B cell (primary cell): ENCODE measurements at regions not wholly inside any gene's neighbourhood (a gene's known extent, or its start where the extent isn't known, plus 50 kb on each side); places are given as distances from the start of the nearest gene placed in this dataset.

Experiments used
- ATAC-seq: fragments of 200-7000 bp; cut with Tn5 transposase; one replicate; pipeline ENCODE4 v1.10.0; 2021; ENCODE audit warnings: low read depth, mild to moderate bottlenecking, moderate number of reproducible peaks, moderate library complexity
- CTCF ChIA-PET: fragments of 350-600 bp; sonication (Branson Sonifier 250); formaldehyde crosslinking; loops from one replicate; lab custom pipeline; 2021; ENCODE audit warnings: antibody characterized with exemption, inconsistent platforms; lab: Charles Lee
- POLR2A ChIA-PET: fragments of 350-600 bp; sonication (Branson Sonifier 250); formaldehyde crosslinking; loops from one replicate; lab custom pipeline; 2021; ENCODE audit warnings: antibody characterized with exemption; lab: Charles Lee
- DNase-seq: peaks from one replicate; pipeline ENCODE4 v3.0.0; 2013
- H2AFZ ChIP-seq: 2 replicates; pipeline ENCODE4 v1.6.1; 2012; ENCODE audit warnings: mild to moderate bottlenecking, low read depth, low read length; ENCODE audit not compliant: insufficient read depth, poor library complexity, severe bottlenecking
- H3K27ac ChIP-seq, 2 donors: 1 replicate in 1 of 2; 2 replicates in 1 of 2; pipeline ENCODE4 v1.5.1; 2012 to 2013; ENCODE audit warnings: low read length in 2 of 2, mild to moderate bottlenecking in 2 of 2, moderate library complexity in 1 of 2
- H3K27me3 ChIP-seq, 4 experiments: fragments of 200-600 bp in 1 of 4; sonication (generic) in 1 of 4; replicated peaks in 1 of 4; 1 replicate in 2 of 4; 2 replicates in 2 of 4; pipeline versions ENCODE4 v1.6.1 to v1.7.0; 2013 to 2016; ENCODE audit warnings: low read length in 3 of 4, mild to moderate bottlenecking in 2 of 4, mixed read lengths in 1 of 4, moderate library complexity in 1 of 4; ENCODE audit not compliant: insufficient read depth in 4 of 4, control insufficient read depth in 3 of 4; ENCODE audit errors: control extremely low read depth in 1 of 4
- H3K36me3 ChIP-seq, 2 experiments: replicated peaks in 1 of 2; 1 replicate in 1 of 2; 2 replicates in 1 of 2; pipeline versions ENCODE4 v1.6.1 to v1.7.1; 2013; ENCODE audit warnings: low read length in 1 of 2; ENCODE audit not compliant: insufficient read depth in 2 of 2, control insufficient read depth in 1 of 2; ENCODE audit errors: control extremely low read depth in 1 of 2, extremely low read depth in 1 of 2
- H3K4me1 ChIP-seq, 2 donors: fragments of 200-600 bp in 1 of 2; sonication (generic) in 1 of 2; 1 replicate in 1 of 2; 2 replicates in 1 of 2; pipeline versions ENCODE4 v1.5.1 to v1.6.1; 2013 to 2017; ENCODE audit warnings: low read length in 2 of 2; ENCODE audit not compliant: control insufficient read depth in 2 of 2, insufficient read depth in 2 of 2
- H3K4me2 ChIP-seq: replicated peaks from 2 replicates; pipeline ENCODE3; 2012; ENCODE audit warnings: mild to moderate bottlenecking, low read depth, low read length; ENCODE audit not compliant: poor library complexity, severe bottlenecking
- H3K4me3 ChIP-seq, 5 experiments: fragments of 200-600 bp in 1 of 5; sonication (generic) in 1 of 5; 1 replicate in 3 of 5; 2 replicates in 2 of 5; pipeline versions ENCODE4 v1.5.1 to v1.7.0; 2011 to 2016; ENCODE audit warnings: low read length in 4 of 5, mild to moderate bottlenecking in 4 of 5, low read depth in 2 of 5, control low read depth in 1 of 5, moderate library complexity in 1 of 5; ENCODE audit not compliant: insufficient read depth in 1 of 5; ENCODE audit errors: control extremely low read depth in 1 of 5, extremely low read depth in 1 of 5
- H3K79me2 ChIP-seq: fragments of 200-600 bp; sonication (generic); one replicate; pipeline ENCODE4 v1.6.0; 2016; ENCODE audit warnings: low read length; ENCODE audit not compliant: control insufficient read depth, insufficient read depth
- H3K9ac ChIP-seq: fragments of 200-600 bp; sonication (generic); 2 replicates; pipeline ENCODE4 v1.6.1; 2017; ENCODE audit warnings: mild to moderate bottlenecking, low read length, moderate library complexity
- H3K9me3 ChIP-seq, 3 donors: one replicate each; pipeline versions ENCODE4 v1.6.1 to v1.7.1; 2013; ENCODE audit warnings: low read length in 2 of 3; ENCODE audit not compliant: control insufficient read depth in 2 of 3, insufficient read depth in 1 of 3; ENCODE audit errors: control extremely low read depth in 1 of 3
- H4K20me1 ChIP-seq: 2 replicates; pipeline ENCODE4 v1.6.0; 2012; ENCODE audit warnings: mild to moderate bottlenecking, low read length; ENCODE audit not compliant: insufficient read depth, control insufficient read depth, poor library complexity, severe bottlenecking
- H3K27ac Mint-ChIP-seq: one replicate; pipeline ENCODE4 v1.8.0; 2021; ENCODE audit warnings: mixed read lengths
- H3K27me3 Mint-ChIP-seq: one replicate; pipeline ENCODE4 v1.8.0; 2021; ENCODE audit warnings: mixed read lengths
- H3K4me1 Mint-ChIP-seq: one replicate; pipeline ENCODE4 v1.8.0; 2021; ENCODE audit warnings: mixed read lengths
- H3K4me3 Mint-ChIP-seq: one replicate; pipeline ENCODE4 v1.8.0; 2021; ENCODE audit warnings: mixed read lengths
- H3K9me3 Mint-ChIP-seq: one replicate; pipeline ENCODE4 v1.8.0; 2022; ENCODE audit warnings: mixed read lengths; ENCODE audit not compliant: insufficient read depth
- CTCF ChIP-seq: fragments of 200-600 bp; IDR thresholded peaks from one replicate; pipeline ENCODE4 v1.8.0; 2022; ENCODE audit warnings: antibody characterized with exemption, mild to moderate bottlenecking
- EZH2 ChIP-seq: IDR thresholded peaks from 2 replicates; pipeline ENCODE4 v1.6.1; 2012; ENCODE audit warnings: borderline replicate concordance, low read depth, mild to moderate bottlenecking, moderate library complexity, low read length; ENCODE audit not compliant: insufficient read depth, poor library complexity, severe bottlenecking
- WGBS: methylation state at CpG from one replicate; pipeline ENCODE4 v1.1.5; 2013; ENCODE audit warnings: missing lambda C conversion rate; ENCODE audit not compliant: insufficient coverage; 5-methylcytosine and 5-hydroxymethylcytosine counted together
- intact Hi-C: fragments of 100-400 bp; cut with micrococcal nuclease; formaldehyde crosslinking; loops from one replicate; pipeline ENCODE4 v1.10.0; 2022

- TF ChIP-seq CTCF (no peak), EZH2 (no peak)
- no peak overlapping the region for H3K4me3 Mint-ChIP-seq
- H2AFZ ChIP-seq: no peak overlapping the region
- no peaks in the 10 kb centered on the region for H3K4me1 ChIP-seq
- H3K27ac ChIP-seq: no peak overlapping the region
- no peaks in the 10 kb centered on the region for H3K27me3 ChIP-seq
- WGBS: no CpG with 5 or more reads among the region's 1 CpG
- H3K4me3 ChIP-seq: no peak overlapping the region
- H3K27me3 Mint-ChIP-seq: no peaks in the 10 kb centered on the region
- no peak overlapping the region for H3K4me2 ChIP-seq
- no peak overlapping the region for H3K9ac ChIP-seq
- H3K27ac Mint-ChIP-seq: no peak overlapping the region
- H3K36me3 ChIP-seq: no peaks in the 10 kb centered on the region
- no peak for DNase-seq
- no peaks in the 10 kb centered on the region for H4K20me1 ChIP-seq
- POLR2A ChIA-PET: no interaction called here
- H3K9me3 ChIP-seq: peaks cover 0 to 4% (median 0%) of the 10 kb centered on the region in 3 donors
- CTCF ChIA-PET: no interaction called here
- intact Hi-C loops: no loop called here
- no peaks in the 10 kb centered on the region for H3K9me3 Mint-ChIP-seq
- ATAC-seq: no peak
- H3K79me2 ChIP-seq: no peaks in the 10 kb centered on the region
- H3K4me1 Mint-ChIP-seq: no peaks in the 10 kb centered on the region
Measured at GRCh38 chr5:156042726-156043125, 284.2 kb upstream of the SGCD start.

GRCh38 chr5:156043351-156043750, 283.6 kb upstream of the SGCD start:
- ATAC-seq (no peak), DNase-seq (no peak)
- Histone ChIP-seq H3K9me3 (peaks cover 0 to 4% (median 0%) of the 10 kb centered on the region in 3 donors), H3K27me3 (no peaks in the 10 kb centered on the region), H2AFZ (no peak overlapping the region), H3K27ac (no peak overlapping the region), H4K20me1 (no peaks in the 10 kb centered on the region), H3K4me1 (no peaks in the 10 kb centered on the region), H3K4me2 (no peak overlapping the region), H3K79me2 (no peaks in the 10 kb centered on the region), H3K4me3 (no peak overlapping the region), H3K36me3 (no peaks in the 10 kb centered on the region), H3K9ac (no peak overlapping the region)
- no peaks in the 10 kb centered on the region for H3K27me3 Mint-ChIP-seq
- H3K9me3 Mint-ChIP-seq: no peaks in the 10 kb centered on the region
- intact Hi-C loops: no loop called here
- no peak overlapping the region for H3K4me3 Mint-ChIP-seq
- no peak overlapping the region for H3K27ac Mint-ChIP-seq
- H3K4me1 Mint-ChIP-seq: no peaks in the 10 kb centered on the region
- POLR2A ChIA-PET: no interaction called here
- CTCF ChIA-PET: no interaction called here
- TF ChIP-seq CTCF (no peak), EZH2 (no peak)
